ENCODE measurements at regions not wholly inside any gene's neighbourhood (a gene's known extent, or its start where the extent isn't known, plus 50 kb on each side); places are given as distances from the start of the nearest gene placed in this dataset.

GRCh38 chr5:159702301-159702700 is 214.0 kb upstream of the ADRA1B start:
- DNase-seq (ENCODE audit: low read depth) = no peak

- no peak for DNase-seq (ENCODE audit: low read depth)
These were observed 213.5 kb upstream of the ADRA1B start for GRCh38 chr5:159702826-159703225.

GRCh38 chr5:159704160-159704559 is 212.1 kb upstream of the ADRA1B start:
- no peak for DNase-seq (ENCODE audit: low read depth)

- DNase-seq (ENCODE audit: low read depth) = no peak
These were observed 210.3 kb upstream of the ADRA1B start for GRCh38 chr5:159705948-159706347.

- no peak for DNase-seq (ENCODE audit: low read depth)
These were observed 208.2 kb upstream of the ADRA1B start for GRCh38 chr5:159708090-159708489.

- DNase-seq (ENCODE audit: low read depth) = peak; percentile 33
These were observed 203.6 kb upstream of the ADRA1B start for GRCh38 chr5:159712672-159713071.

GRCh38 chr5:159713254-159713653 is 203.0 kb upstream of the ADRA1B start:
- no peak for DNase-seq (ENCODE audit: low read depth)

- no peak for DNase-seq (ENCODE audit: low read depth)
These were observed 202.5 kb upstream of the ADRA1B start for GRCh38 chr5:159713773-159714172.

GRCh38 chr5:159725475-159725874 is 190.8 kb upstream of the ADRA1B start:
- DNase-seq (ENCODE audit: low read depth) = no peak

- no peak for DNase-seq (ENCODE audit: low read depth)
These were observed 189.1 kb upstream of the ADRA1B start for GRCh38 chr5:159727167-159727566.

GRCh38 chr5:159730285-159730684 is 186.0 kb upstream of the ADRA1B start:
- DNase-seq (ENCODE audit: low read depth) = no peak

- DNase-seq (ENCODE audit: low read depth) = no peak
These were observed 184.1 kb upstream of the ADRA1B start for GRCh38 chr5:159732220-159732619.

- no peak for DNase-seq (ENCODE audit: low read depth)
These were observed 181.9 kb upstream of the ADRA1B start for GRCh38 chr5:159734366-159734765.

- no peak for DNase-seq (ENCODE audit: low read depth)
These were observed 181.2 kb upstream of the ADRA1B start for GRCh38 chr5:159735036-159735435.

GRCh38 chr5:159735749-159736660 is 180.3 kb upstream of the ADRA1B start:
- DNase-seq (ENCODE audit: low read depth) = no peak

- no peak for DNase-seq (ENCODE audit: low read depth)
These were observed 179.4 kb upstream of the ADRA1B start for GRCh38 chr5:159736844-159737243.

GRCh38 chr5:159737263-159737662 is 179.0 kb upstream of the ADRA1B start:
- DNase-seq (ENCODE audit: low read depth) = no peak

- DNase-seq (ENCODE audit: low read depth) = no peak
These were observed 174.4 kb upstream of the ADRA1B start for GRCh38 chr5:159741829-159742322.

GRCh38 chr5:159743234-159743633 is 173.0 kb upstream of the ADRA1B start:
- no peak for DNase-seq (ENCODE audit: low read depth)

GRCh38 chr5:159746707-159747106 is 169.6 kb upstream of the ADRA1B start:
- no peak for DNase-seq (ENCODE audit: low read depth)

GRCh38 chr5:159749146-159749545 is 167.1 kb upstream of the ADRA1B start:
- DNase-seq (ENCODE audit: low read depth) = no peak

- no peak for DNase-seq (ENCODE audit: low read depth)
These were observed 166.1 kb upstream of the ADRA1B start for GRCh38 chr5:159750226-159750625.

GRCh38 chr5:159751459-159751858 is 164.8 kb upstream of the ADRA1B start:
- no peak for DNase-seq (ENCODE audit: low read depth)

Measured in fibroblast of the conjunctiva (primary cell).